ENCODE measurements at regions not wholly inside any gene's neighbourhood (a gene's known extent, or its start where the extent isn't known, plus 50 kb on each side); places are given as distances from the start of the nearest gene placed in this dataset.
"Not testable (repeated sequence)": the region's sequence is repeated elsewhere in the genome, so short reads cannot be mapped to it uniquely, and the experiment has no call there.

DNA sequence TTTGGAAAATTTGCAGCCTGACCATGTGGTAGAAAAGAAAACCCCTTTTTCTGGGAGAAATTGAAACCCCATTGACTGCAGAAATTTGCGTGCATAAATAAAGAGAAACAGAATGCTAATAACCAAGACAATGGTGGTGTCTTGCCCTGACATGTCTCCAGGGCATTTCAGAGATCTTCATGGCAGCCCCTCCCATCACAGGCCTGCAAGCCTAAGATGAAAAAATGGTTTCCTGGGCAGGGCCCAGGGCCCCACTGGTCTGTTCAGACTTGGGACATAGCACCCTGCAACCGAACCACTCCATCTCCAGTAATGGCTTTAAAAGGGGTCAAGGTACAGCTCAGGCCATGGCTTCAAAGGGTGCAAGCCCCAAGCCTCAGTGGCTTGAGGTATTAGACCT lies 71.6 kb upstream of the SGIP1 start:
- DNase-seq: no peak

DNA sequence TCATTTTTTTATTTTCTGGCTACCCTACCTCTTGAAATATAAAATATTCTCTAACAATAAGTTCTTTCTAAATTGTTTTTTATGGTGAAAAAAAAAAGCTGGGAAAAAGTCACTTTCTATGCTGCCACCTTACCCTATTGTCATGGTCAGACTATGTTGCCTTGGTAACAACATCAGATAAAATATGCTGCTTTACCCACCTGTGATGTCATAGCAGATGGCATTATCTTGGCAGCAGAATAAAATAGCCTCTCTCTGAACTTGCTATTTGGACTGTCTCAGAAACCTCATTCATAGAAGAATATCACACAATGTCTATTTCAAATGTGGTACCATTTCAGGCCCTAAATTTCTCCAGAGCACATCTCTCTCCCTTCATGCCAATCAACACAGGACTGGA lies 69.6 kb upstream of the SGIP1 start:
- DNase-seq: peak; percentile 4

DNA sequence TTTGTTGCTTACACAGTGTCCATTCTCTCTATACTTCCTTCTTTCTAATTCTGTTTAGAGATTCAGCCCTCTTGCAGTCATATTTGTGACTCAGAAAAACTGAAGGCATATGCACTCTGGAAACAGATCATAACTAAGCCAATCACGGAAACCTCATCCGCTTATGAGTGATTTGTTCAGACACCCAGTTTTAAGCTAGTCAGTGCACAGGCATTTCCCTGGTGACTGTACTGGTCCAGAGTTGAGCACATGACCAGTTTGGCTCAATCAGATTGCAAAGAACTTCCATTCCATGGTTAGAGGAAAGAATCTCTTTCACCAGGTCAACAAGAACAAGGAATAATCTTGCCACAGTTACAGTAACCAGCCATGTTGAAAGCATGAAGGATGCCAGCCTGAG lies 69.2 kb upstream of the SGIP1 start:
- peak; percentile 98 for DNase-seq

DNA sequence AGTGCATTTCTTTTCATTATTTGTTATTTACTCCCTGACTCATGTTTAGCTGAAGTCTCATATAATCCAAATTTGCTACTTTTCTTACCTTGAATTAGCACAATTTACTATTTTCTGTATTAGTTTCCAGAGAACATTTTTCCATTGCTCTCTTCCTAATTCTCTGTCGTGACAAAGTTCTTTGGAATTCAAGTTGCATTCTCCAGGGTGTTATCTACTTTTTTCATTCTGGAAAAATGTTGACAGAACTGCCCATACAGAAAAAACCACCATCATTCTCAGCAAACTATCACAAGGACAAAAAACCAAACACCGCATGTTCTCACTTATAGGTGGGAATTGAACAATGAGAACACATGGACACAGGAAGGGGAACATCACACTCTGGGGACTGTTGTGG lies 67.3 kb upstream of the SGIP1 start:
- peak; percentile 84 for DNase-seq

DNA sequence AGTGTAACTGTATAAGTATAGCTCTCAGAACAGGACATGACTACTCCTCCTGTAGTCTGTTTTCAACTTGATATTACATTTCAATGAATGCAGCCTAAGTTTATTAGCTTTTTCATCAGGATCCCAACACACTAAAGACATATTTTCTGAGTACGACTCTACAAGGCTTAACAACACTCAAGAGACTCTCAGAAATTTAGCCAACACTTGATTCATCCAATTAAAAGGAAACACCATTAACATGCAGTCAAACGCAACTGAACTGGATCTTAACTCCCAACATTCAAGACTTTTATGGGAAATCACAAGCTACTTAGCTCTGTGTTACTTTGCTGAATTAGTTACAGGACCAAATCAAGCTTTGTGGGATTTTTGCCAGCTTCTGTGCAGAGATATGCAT lies 65.2 kb upstream of the SGIP1 start:
- DNase-seq: no peak

DNA sequence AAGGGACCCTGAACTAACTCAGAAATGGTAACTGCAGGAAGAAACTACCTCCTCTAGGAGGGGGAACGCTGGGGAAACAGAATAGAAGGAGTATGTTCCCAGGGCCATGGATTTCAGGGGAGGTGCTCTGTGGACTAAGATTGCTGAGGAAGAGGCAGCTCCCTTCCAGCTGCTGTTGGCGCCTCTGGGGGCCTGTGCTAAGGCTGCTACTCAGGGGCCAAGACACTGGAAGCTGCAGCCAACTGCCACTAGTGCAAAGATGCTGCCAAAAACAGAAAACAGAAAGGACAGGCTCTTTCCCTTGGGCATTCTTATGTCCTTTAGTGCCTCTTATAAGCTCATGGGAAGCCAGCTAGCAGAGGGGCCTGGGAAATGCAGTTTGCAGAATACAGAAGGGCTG lies 58.0 kb upstream of the SGIP1 start:
- DNase-seq: no peak

DNA sequence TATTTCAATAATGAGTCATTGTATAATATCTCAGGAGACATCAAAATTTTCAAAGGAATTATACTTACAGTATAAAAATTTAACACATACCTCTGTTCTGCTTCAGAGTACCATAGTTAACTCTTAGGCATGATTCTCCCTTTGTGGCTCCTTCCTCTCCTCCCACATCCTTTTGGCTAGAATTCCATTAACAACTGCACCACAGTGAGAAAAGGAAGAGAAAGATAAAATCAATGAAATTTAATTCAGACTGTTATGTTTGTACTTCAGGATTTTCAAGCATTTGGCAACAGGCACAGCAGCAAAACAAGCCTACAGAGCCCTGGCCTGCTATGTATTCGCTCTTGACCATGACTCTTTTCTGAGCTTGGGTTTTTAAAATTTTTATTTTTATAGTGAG lies 57.2 kb upstream of the SGIP1 start:
- peak; percentile 81 for DNase-seq

DNA sequence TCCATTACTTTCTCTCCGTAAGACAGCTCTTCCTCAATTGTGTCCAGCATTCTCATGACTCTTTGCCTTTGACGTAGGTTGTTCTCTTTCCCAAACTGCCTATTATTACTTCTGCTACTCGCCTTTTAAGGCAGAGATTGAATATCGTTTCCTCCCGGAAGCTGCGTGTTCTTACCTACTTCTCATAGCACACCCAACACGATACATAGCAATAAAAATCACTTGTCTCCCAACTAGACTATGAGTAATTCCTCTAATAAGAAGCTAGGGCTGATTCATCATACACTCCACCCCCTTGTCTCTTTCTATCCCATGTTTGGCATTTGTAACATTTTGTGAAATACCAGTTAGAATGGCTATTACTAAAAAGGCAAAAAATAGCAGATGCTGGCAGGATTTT lies 55.8 kb upstream of the SGIP1 start:
- peak; percentile 92 for DNase-seq

DNA sequence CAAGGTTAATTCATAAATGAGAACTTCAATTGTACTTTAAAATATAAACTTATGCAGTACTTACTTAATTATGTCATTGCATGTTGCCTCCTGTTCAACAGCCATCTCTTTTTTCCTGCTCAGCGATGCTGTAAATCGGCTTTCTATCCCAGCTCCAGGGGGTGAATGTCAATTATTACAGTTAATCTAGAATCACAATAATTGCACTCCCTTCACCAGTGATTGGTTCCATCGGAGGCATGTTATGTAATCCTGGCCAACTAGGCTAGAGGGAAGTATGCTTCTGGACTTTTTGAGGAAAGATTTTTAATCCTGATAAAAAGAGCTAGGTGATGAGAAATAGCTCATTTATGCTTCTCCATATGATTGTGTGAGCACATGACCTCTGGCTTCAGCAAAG lies 53.8 kb upstream of the SGIP1 start:
- no peak for DNase-seq

DNA sequence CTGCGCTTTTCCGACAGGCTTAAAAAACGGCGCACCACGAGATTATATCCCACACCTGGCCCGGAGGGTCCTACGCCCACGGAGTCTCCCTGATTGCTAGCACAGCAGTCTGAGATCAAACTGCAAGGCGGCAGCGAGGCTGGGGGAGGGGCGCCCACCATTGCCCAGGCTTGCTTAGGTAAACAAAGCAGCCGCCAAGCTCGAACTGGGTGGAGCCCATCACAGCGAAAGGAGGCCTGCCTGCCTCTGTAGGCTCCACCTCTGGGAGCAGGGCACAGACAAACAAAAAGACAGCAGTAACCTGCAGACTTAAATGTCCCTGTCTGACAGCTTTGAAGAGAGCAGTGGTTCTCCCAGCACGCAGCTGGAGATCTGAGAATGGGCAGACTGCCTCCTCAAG lies 52.7 kb upstream of the SGIP1 start:
- DNase-seq: not testable (repeated sequence)
